Right renal pelvis (tissue), 4 donors: ENCODE measurements at regions not wholly inside any gene's neighbourhood (a gene's known extent, or its start where the extent isn't known, plus 50 kb on each side); places are given as distances from the start of the nearest gene placed in this dataset.

ENCODE experiments used
- DNase-seq, 4 donors: peaks; one replicate each; pipeline ENCODE4 v3.0.0-alpha.2; 2013; ENCODE audit warnings: low read depth in 4 of 4, low spot score in 3 of 4, missing footprints in 1 of 4

- no peak for DNase-seq
These were observed 76.4 kb upstream of the SMARCA2 start for GRCh38 chr9:1938675-1939170.

GRCh38 chr9:1939466-1939865 lies 75.7 kb upstream of the SMARCA2 start:
- no peak for DNase-seq

- no peak for DNase-seq
These were observed 75.2 kb upstream of the SMARCA2 start for GRCh38 chr9:1939926-1940368.

- DNase-seq: no peak
These were observed 73.2 kb upstream of the SMARCA2 start for GRCh38 chr9:1941989-1942388.

- DNase-seq: no peak
These were observed 68.4 kb upstream of the SMARCA2 start for GRCh38 chr9:1946526-1947283.

- no peak for DNase-seq
These were observed 67.7 kb upstream of the SMARCA2 start for GRCh38 chr9:1947438-1947837.

- no peak for DNase-seq
These were observed 66.6 kb upstream of the SMARCA2 start for GRCh38 chr9:1948541-1948940.

- no peak for DNase-seq
These were observed 63.7 kb upstream of the SMARCA2 start for GRCh38 chr9:1951446-1951845.

GRCh38 chr9:1952001-1952400 lies 63.1 kb upstream of the SMARCA2 start:
- no peak for DNase-seq

- DNase-seq: no peak
These were observed 60.9 kb upstream of the SMARCA2 start for GRCh38 chr9:1954238-1954637.

- DNase-seq: no peak
These were observed 58.2 kb upstream of the SMARCA2 start for GRCh38 chr9:1956958-1957357.

- no peak for DNase-seq
These were observed 57.3 kb upstream of the SMARCA2 start for GRCh38 chr9:1957856-1958255.

- DNase-seq: no peak
These were observed 55.8 kb upstream of the SMARCA2 start for GRCh38 chr9:1959371-1959770.

GRCh38 chr9:1960342-1961042 lies 54.7 kb upstream of the SMARCA2 start:
- DNase-seq: no peak

- peak; percentile 22 to 44 (median 36) for DNase-seq
These were observed 53.0 kb upstream of the SMARCA2 start for GRCh38 chr9:1962122-1962521.

- DNase-seq: no peak
These were observed 52.5 kb upstream of the SMARCA2 start for GRCh38 chr9:1962588-1963106.

- no peak for DNase-seq
These were observed 51.1 kb upstream of the SMARCA2 start for GRCh38 chr9:1964093-1964492.
